Breast epithelium (tissue), 3 donors: ENCODE measurements at regions not wholly inside any gene's neighbourhood (a gene's known extent, or its start where the extent isn't known, plus 50 kb on each side); places are given as distances from the start of the nearest gene placed in this dataset.

Experiments used
- POLR2AphosphoS5 ChIP-seq, 3 donors: sonication (generic); formaldehyde crosslinking; IDR thresholded peaks; one replicate each; pipeline ENCODE4 v1.6.1; 2017; ENCODE audit warnings: antibody characterized with exemption in 3 of 3
- TF ChIP-seq, protein P1 (sequence below), 3 donors: fragments of 450-650 bp; IDR thresholded peaks; one replicate each; pipeline ENCODE4 v1.5.1; 2016 to 2017; ENCODE audit warnings: antibody characterized with exemption in 3 of 3, mild to moderate bottlenecking in 3 of 3, moderate library complexity in 3 of 3

- TF ChIP-seq, protein P1, sequence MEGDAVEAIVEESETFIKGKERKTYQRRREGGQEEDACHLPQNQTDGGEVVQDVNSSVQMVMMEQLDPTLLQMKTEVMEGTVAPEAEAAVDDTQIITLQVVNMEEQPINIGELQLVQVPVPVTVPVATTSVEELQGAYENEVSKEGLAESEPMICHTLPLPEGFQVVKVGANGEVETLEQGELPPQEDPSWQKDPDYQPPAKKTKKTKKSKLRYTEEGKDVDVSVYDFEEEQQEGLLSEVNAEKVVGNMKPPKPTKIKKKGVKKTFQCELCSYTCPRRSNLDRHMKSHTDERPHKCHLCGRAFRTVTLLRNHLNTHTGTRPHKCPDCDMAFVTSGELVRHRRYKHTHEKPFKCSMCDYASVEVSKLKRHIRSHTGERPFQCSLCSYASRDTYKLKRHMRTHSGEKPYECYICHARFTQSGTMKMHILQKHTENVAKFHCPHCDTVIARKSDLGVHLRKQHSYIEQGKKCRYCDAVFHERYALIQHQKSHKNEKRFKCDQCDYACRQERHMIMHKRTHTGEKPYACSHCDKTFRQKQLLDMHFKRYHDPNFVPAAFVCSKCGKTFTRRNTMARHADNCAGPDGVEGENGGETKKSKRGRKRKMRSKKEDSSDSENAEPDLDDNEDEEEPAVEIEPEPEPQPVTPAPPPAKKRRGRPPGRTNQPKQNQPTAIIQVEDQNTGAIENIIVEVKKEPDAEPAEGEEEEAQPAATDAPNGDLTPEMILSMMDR (IDR thresholded peaks at IDR 0.05), result no peak
- no peak for TF ChIP-seq POLR2AphosphoS5 (IDR thresholded peaks at IDR 0.05)
Observed at GRCh38 chr4:183029365-183029764, 69.7 kb upstream of the WWC2 start.
